Stomach (tissue), 8 donors: ENCODE measurements at regions not wholly inside any gene's neighbourhood (a gene's known extent, or its start where the extent isn't known, plus 50 kb on each side); places are given as distances from the start of the nearest gene placed in this dataset.

Experiments
- DNase-seq, 2 donors: peaks; one replicate each; pipeline versions ENCODE4 v3.0.0 to v3.0.0-alpha.2; 2013 to 2019
- H3K27ac ChIP-seq, 5 donors: fragments of 200-600 bp in 4 of 5; sonication (generic) in 4 of 5; one replicate each; pipeline ENCODE4 v1.5.1; 2013 to 2019; ENCODE audit warnings: mild to moderate bottlenecking in 1 of 5, moderate library complexity in 1 of 5
- H3K27me3 ChIP-seq, 3 donors: fragments of 200-600 bp; sonication (generic); one replicate each; pipeline ENCODE4 v1.5.1; 2017 to 2019; ENCODE audit warnings: mixed run types in 1 of 3
- H3K36me3 ChIP-seq, 4 donors: fragments of 200-600 bp; sonication (generic); 1 replicate in 3 of 4; 2 replicates in 1 of 4; pipeline ENCODE4 v1.5.1; 2016 to 2019
- H3K4me1 ChIP-seq, 4 donors: fragments of 200-600 bp; sonication (generic); one replicate each; pipeline ENCODE4 v1.5.1; 2016 to 2019
- H3K4me3 ChIP-seq, 4 donors: fragments of 200-600 bp; sonication (generic) in 3 of 4; one replicate each; pipeline ENCODE4 v1.5.1; 2016 to 2019; ENCODE audit warnings: mild to moderate bottlenecking in 1 of 4
- H3K9me3 ChIP-seq, 4 donors: fragments of 200-600 bp; sonication (generic); one replicate each; pipeline ENCODE4 v1.5.1; 2016 to 2019
- EP300 ChIP-seq: sonication (generic); formaldehyde crosslinking; IDR thresholded peaks from one replicate; pipeline ENCODE4 v1.6.1; 2017; ENCODE audit warnings: antibody characterized with exemption
- POLR2A ChIP-seq, 4 donors: fragments of 450-650 bp; IDR thresholded peaks; one replicate each; pipeline ENCODE4 v1.6.1; 2016; ENCODE audit warnings: antibody characterized with exemption in 4 of 4, control low read depth in 2 of 4, mild to moderate bottlenecking in 1 of 4, moderate library complexity in 1 of 4
- POLR2AphosphoS5 ChIP-seq, 3 donors: sonication (generic); formaldehyde crosslinking; IDR thresholded peaks; one replicate each; pipeline ENCODE4 v1.6.1; 2016; ENCODE audit warnings: antibody characterized with exemption in 3 of 3
- WGBS, 5 donors: extraction: QIAGEN DNeasy Blood & Tissue Kit in 3 of 5; methylation state at CpG; one replicate each; pipeline versions ENCODE4 v1.1.5 to v1.1.7; 2013 to 2018; 5-methylcytosine and 5-hydroxymethylcytosine counted together
- intact Hi-C: fragments of 100-400 bp; cut with DNase I; formaldehyde crosslinking; loops from one replicate; pipeline ENCODE4 v1.15.1; 2023; ENCODE audit warnings: low total_unique reads
- TF ChIP-seq, protein P1 (sequence below), 7 experiments: fragments of 450-650 bp in 4 of 7; fragments of 200-600 bp in 3 of 7; sonication (generic) in 3 of 7; IDR thresholded peaks; one replicate each; pipeline ENCODE4 v1.5.1; 2016 to 2019; ENCODE audit warnings: antibody characterized with exemption in 7 of 7, control low read depth in 2 of 7, mild to moderate bottlenecking in 1 of 7
- donor health status: healthy with polysubstance abuse.
- donor health status: Bipolar disorder and iron deficiency.
- donor health status: healthy.

DNA sequence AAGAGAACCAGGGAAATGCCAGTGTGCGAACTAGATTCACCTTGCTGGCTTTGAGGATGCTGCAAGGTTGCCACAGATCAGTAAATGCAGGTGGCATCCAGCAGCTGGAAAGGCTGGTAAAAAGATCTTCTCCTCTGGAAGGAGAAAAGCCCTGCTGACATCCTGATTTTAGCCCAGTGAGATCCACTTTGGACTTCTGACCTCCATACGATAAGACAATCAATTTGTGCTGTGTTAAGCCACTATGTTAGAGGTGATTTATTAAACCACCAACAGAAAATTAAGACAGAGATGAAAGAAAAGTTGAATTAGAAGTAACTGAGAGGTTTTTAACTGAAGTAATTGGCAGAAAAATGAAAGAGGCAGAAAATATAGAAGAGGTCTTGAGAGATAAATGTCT, 283.8 kb upstream of the CDH12 start:
- TF ChIP-seq POLR2A (IDR thresholded peaks at IDR 0.05) (no peak), EP300 (no peak), POLR2AphosphoS5 (IDR thresholded peaks at IDR 0.05) (no peak)
- TF ChIP-seq, protein P1, sequence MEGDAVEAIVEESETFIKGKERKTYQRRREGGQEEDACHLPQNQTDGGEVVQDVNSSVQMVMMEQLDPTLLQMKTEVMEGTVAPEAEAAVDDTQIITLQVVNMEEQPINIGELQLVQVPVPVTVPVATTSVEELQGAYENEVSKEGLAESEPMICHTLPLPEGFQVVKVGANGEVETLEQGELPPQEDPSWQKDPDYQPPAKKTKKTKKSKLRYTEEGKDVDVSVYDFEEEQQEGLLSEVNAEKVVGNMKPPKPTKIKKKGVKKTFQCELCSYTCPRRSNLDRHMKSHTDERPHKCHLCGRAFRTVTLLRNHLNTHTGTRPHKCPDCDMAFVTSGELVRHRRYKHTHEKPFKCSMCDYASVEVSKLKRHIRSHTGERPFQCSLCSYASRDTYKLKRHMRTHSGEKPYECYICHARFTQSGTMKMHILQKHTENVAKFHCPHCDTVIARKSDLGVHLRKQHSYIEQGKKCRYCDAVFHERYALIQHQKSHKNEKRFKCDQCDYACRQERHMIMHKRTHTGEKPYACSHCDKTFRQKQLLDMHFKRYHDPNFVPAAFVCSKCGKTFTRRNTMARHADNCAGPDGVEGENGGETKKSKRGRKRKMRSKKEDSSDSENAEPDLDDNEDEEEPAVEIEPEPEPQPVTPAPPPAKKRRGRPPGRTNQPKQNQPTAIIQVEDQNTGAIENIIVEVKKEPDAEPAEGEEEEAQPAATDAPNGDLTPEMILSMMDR (IDR thresholded peaks at IDR 0.05) = no peak
- Histone ChIP-seq H3K4me3 (no peak overlapping the region), H3K27me3 (no peaks in the 10 kb centered on the region), H3K9me3 (no peaks in the 10 kb centered on the region), H3K36me3 (no peaks in the 10 kb centered on the region), H3K4me1 (no peaks in the 10 kb centered on the region), H3K27ac (no peak overlapping the region)
- 75 to 82% (median 78%) methylated on average over 2 of the region's 2 CpGs for WGBS, 5 donors
- no peak for DNase-seq
- intact Hi-C loops = no loop called here

DNA sequence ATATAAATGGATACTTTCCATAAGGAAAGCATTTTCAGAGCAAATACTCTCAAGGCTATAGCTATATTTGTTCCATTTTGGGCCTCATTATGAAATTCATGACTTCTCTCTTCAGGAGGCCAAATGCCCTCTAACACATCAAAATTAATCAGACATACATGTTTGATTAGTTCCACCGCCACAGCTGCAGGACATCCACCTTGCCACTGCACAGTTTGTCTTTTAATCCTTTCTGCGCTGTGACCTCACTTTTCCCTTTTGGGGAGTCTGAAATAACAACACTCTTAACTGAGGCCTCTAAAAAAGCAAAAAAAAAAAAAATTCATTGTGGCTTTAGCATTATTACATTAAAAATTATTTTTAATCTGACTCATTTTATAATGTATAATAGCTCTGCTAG, 279.1 kb upstream of the CDH12 start:
- 78 to 88% (median 82%) methylated on average over 2 of the region's 2 CpGs for WGBS, 5 donors
- H3K4me3 ChIP-seq = no peak overlapping the region
- no peak for DNase-seq
- H3K4me1 ChIP-seq = no peaks in the 10 kb centered on the region
- H3K36me3 ChIP-seq = no peaks in the 10 kb centered on the region
- no peak for TF ChIP-seq POLR2A (IDR thresholded peaks at IDR 0.05)
- no peak for TF ChIP-seq POLR2AphosphoS5 (IDR thresholded peaks at IDR 0.05)
- TF ChIP-seq, protein P1 (IDR thresholded peaks at IDR 0.05) = no peak
- TF ChIP-seq EP300 = no peak
- H3K27me3 ChIP-seq = no peaks in the 10 kb centered on the region
- peaks cover 0 to 9% (median 0%) of the 10 kb centered on the region in 4 donors for H3K9me3 ChIP-seq
- intact Hi-C loops = no loop called here
- H3K27ac ChIP-seq = no peak overlapping the region

DNA sequence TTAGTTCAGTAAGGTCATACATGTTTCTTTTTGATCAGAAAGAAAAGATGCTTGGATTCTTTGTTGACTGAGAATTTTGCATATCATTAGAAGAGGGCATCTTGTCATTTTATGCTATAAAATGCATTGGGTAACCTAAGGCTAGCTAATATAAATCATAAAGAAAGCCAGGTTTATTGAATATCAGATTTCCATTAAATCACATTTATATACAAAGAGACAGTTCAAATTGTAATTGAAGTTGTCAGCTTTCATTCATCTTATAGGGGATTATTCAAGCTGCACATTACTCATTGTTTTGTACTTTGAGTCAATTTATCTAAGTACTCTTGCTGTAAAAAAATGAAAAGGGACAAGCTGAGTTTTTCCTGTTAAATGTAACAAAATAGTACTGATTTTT, 259.1 kb upstream of the CDH12 start:
- no peaks in the 10 kb centered on the region for H3K27me3 ChIP-seq
- no peaks in the 10 kb centered on the region for H3K36me3 ChIP-seq
- no peaks in the 10 kb centered on the region for H3K4me1 ChIP-seq
- H3K4me3 ChIP-seq = no peak overlapping the region
- TF ChIP-seq POLR2AphosphoS5 (IDR thresholded peaks at IDR 0.05) (no peak), EP300 (no peak)
- TF ChIP-seq, protein P1 (IDR thresholded peaks at IDR 0.05) = no peak
- H3K27ac ChIP-seq = no peak overlapping the region
- peaks cover 0 to under 1% (median 0%) of the 10 kb centered on the region in 4 donors for H3K9me3 ChIP-seq
- intact Hi-C loops = no loop called here
- no peak for DNase-seq

DNA sequence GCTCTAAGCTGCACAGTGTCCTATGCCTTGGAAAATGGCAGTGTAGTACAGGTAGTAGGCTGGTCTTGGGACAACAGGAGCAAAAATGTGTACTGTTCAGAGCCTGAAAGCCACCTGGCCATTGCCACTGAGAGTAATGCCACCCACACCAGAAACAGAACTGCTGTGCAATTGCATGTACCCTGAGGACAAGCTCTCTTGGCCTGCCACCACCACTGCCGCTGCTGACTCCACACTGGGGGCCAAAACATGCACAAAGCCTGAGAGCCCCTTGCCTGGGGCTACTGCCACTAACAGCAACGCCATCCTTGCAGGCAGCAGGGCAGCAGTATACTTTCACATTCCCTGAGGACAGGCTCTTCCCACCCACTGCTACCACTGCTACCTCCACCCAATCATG, 251.9 kb upstream of the CDH12 start:
- Histone ChIP-seq H3K36me3 (no peaks in the 10 kb centered on the region), H3K27ac (no peak overlapping the region), H3K4me1 (no peaks in the 10 kb centered on the region), H3K27me3 (no peaks in the 10 kb centered on the region), H3K4me3 (no peak overlapping the region), H3K9me3 (peaks cover 0 to 13% (median 13%) of the 10 kb centered on the region in 4 donors)
- 54 to 92% (median 84%) methylated on average over 2 of the region's 2 CpGs; no CpG with 5 or more reads in 1 of the 5 donors for WGBS, 5 donors
- DNase-seq = no peak
- intact Hi-C loops = no loop called here
- TF ChIP-seq POLR2AphosphoS5 (IDR thresholded peaks at IDR 0.05) (no peak), EP300 (no peak), POLR2A (IDR thresholded peaks at IDR 0.05) (no peak)
- TF ChIP-seq, protein P1 (IDR thresholded peaks at IDR 0.05) = no peak
